Kidney capillary endothelial cell (primary cell): ENCODE measurements at regions not wholly inside any gene's neighbourhood (a gene's known extent, or its start where the extent isn't known, plus 50 kb on each side); places are given as distances from the start of the nearest gene placed in this dataset.
A peak's percentile ranks its signal among the peaks of the same experiment; 100 is the strongest.
"Not testable (repeated sequence)": the region's sequence is repeated elsewhere in the genome, so short reads cannot be mapped to it uniquely, and the experiment has no call there.

Experiments
- DNase-seq: peaks from one replicate; pipeline ENCODE4 v3.0.0-alpha.2; 2018; ENCODE audit warnings: low spot score

- DNase-seq, result no peak
Measured at GRCh38 chr14:58730792-58731464, 93.2 kb downstream of the DACT1 start.

- peak; percentile 97 for DNase-seq
Measured at GRCh38 chr14:58731465-58732293, 93.9 kb downstream of the DACT1 start.

DNA sequence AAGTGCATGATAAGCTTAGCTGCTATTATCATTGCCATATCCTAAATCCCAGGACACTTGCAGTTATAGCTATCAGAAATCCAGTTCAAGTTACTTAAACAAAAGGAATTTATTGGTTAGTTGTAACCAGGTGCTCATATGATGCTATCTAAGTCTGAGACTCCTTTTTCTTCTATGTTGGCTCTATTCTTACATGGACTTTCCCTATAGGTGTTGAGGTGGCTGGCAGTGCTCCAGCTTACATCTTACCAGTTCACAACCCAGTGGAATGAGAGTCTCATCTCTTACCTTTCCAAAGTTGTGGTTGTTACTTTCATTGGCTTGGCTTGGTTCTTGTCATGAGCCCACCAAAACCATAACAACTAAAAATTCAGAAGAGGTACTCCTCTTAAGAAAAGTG, 94.6 kb downstream of the DACT1 start:
- no peak for DNase-seq

- no peak for DNase-seq
Measured at GRCh38 chr14:58733451-58734208, 95.9 kb downstream of the DACT1 start.

DNA sequence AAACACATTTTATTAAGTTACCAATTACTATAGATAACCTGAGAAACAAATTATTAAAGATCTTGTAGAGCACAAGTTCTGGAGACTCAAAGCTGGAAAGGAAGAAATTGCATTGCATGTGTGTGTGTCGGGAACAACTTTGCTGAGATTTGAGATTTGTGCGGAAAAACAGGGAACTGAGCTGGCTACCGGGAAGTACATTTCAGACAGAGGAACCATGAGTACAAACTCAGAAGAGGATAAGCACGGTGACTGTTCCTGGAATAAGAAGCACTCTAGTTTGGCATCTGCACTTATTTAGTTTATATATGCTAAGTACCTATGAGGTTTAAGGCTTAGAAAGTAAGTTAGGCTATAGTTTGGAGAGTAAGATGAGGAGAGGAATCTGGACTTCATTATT, 97.8 kb downstream of the DACT1 start:
- no peak for DNase-seq

GRCh38 chr14:58736606-58737005, 98.8 kb downstream of the DACT1 start:
- DNase-seq, result no peak

DNA sequence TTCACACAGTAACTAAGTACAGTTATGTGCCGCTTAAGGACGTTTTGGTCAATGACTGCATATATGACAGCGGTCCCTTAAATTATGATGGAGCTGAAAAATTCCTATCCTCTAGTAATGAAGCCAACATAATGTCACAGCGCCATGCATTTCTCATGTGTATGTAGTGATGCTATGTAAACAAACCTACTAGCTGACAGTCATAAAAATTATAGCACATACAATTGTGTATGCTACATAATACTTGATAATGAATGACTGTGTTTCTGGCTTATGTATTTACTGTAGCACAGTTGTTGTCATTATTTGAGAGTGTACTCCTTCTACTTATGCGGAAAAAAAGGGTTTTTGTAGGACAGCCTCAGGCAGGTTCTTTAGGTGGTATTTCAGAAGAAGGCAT, 99.7 kb downstream of the DACT1 start:
- DNase-seq, result no peak

DNA sequence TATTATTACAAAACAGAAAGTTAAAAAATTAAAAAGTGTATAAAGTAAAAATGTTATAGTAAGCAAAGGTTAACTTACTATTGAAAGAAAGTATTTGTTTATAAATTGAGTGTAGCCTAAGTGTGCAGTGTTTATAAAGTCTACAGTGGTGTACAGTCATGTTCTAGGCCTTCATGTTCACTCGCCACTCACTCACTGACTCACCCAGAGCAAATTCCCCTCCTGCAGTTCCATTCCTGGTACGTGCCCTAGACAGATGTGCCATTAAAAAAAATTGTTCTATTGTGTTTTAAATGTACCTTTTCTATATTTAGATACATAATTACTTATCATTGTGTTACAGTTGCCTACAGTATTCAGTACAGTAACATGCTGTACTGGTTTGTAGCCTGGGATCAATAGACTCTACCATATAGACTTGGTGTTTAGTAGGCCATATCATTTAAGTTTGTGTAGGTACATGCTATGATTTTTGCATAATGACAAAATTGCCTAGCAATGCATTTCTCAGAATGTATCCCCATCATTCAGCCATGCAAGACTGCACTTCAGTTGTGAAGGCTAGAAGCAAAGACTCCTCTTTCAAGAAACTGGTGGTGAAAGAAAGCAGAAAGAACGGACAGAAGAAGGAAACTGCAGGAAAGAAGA, 100.6 kb downstream of the DACT1 start:
- peak; percentile 84 for DNase-seq

- DNase-seq, result no peak
Measured at GRCh38 chr14:58738876-58739275, 101.1 kb downstream of the DACT1 start.

GRCh38 chr14:58739674-58740073, 101.9 kb downstream of the DACT1 start:
- no peak for DNase-seq

DNA sequence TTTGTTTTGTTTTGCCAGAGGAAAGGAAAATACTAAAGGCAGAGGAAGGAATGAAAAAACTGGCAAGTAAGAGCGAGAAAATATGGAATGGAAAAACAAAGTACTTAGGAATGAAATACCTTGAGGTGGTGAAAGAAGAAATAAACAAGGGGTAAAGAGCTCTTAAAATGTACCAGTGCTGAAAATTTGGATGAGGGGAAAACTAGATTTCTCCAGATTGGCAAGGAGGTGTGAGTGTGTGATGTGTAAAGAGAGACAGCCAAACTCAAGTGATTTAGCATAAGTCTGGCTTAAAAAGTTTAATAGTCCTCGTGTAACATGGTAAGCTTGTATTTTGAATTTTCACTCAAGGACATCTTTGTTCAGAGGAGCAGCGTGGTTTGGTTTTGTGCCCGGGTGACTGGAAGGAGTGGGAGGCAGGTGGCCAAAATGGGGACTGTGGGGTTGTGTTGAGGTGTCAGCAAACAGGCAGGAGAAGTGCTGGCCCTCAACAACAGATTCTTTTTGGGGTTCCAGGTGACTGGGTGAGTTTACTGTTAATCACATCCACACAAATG, 102.7 kb downstream of the DACT1 start:
- no peak for DNase-seq

DNA sequence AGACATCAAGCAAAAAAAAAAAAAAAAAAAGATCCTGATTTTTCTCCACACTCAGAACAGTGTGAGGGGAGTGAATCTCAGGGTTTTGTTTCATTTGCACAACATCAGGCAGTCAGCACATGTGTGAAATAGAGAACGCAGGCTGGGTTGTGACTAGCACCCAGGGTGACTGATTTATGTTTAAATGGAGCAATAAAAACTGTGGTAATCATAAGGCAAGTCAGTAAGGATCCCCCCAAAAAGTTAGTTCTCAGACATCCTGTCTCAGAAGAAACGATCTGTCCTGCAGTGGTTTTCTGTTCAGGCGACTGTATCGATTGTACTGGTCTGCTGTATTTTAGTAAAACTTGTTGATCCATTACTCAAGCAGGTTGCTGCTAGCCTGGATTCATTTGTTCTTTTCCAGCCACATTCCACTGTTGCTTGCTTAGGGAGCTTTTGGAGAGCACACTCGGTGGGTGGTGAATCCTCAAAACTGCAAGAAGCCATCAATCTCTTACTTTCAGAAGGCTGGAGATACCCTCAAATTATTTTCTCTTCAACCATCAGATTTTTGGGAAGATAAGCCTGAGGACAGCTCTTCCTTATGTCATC, 107.1 kb downstream of the DACT1 start:
- DNase-seq, result no peak

GRCh38 chr14:58746261-58746660, 108.5 kb downstream of the DACT1 start:
- peak; percentile 82 for DNase-seq

GRCh38 chr14:58746701-58747100, 108.9 kb downstream of the DACT1 start:
- DNase-seq, result no peak

DNA sequence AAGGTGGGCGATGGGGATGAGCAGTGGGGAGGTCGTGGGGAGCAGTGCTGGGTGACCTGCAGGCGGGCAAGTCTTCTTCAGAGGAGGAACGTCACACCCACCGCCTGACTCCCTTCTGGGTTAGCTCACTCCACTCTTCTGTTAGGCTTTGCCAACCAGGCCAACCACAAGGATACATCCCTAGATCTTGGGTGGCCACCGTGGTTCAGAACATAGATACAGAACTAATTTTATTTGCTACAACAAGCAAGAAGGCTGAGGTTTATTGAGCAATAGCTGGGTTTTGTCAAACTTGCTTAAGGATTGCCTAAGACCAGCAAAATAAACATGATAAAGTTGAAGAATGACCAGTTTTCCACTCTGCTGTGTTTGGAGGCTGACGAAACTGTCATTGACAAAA, 109.4 kb downstream of the DACT1 start:
- DNase-seq, result no peak

DNA sequence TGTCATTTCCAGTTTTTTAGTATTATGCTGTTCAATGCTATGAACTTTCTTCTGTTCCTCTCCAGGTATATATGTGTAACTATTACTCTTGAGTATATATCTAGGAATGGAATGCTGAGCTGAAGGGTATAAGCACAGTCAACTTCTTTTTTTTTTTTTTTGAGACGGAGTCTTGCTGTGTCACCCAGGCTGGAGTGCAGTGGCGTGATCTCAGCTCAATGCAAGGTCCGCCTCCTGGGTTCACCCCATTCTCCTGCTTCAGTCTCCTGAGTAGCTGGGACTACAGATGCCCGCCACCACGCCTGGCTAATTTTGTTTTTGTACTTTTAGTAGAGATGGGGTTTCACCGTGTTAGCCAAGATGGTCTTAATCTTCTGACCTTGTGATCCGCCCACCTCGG, 110.5 kb downstream of the DACT1 start:
- DNase-seq, result not testable (repeated sequence)

DNA sequence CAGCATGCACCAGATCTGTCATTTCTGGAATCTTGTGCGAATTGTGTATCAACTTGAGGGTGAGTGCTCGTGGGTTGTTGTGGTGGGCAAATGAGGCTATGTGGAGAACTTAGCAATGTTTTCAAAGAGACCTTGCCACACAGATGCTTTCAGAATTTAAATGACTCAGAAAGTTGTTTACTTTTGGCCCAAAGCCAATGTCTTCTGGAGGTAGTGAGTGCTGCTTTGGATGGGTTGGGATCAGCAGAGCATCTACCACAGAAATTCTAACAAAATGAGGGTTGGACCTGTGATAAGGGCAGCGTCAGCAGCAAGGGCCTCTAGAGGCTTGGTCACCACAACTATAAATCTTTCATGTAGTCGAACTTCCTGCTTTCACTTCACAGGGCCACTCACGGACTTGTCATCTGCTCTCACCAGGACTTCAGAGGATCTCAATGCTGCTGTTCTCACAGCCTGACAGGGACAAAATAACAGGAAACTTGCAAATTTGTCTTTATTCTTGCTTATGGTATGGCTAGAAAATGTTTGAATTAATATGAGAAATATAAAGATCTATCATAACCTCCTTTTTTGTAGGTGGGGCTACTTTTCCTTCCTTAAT, 111.4 kb downstream of the DACT1 start:
- peak; percentile 88 for DNase-seq

DNA sequence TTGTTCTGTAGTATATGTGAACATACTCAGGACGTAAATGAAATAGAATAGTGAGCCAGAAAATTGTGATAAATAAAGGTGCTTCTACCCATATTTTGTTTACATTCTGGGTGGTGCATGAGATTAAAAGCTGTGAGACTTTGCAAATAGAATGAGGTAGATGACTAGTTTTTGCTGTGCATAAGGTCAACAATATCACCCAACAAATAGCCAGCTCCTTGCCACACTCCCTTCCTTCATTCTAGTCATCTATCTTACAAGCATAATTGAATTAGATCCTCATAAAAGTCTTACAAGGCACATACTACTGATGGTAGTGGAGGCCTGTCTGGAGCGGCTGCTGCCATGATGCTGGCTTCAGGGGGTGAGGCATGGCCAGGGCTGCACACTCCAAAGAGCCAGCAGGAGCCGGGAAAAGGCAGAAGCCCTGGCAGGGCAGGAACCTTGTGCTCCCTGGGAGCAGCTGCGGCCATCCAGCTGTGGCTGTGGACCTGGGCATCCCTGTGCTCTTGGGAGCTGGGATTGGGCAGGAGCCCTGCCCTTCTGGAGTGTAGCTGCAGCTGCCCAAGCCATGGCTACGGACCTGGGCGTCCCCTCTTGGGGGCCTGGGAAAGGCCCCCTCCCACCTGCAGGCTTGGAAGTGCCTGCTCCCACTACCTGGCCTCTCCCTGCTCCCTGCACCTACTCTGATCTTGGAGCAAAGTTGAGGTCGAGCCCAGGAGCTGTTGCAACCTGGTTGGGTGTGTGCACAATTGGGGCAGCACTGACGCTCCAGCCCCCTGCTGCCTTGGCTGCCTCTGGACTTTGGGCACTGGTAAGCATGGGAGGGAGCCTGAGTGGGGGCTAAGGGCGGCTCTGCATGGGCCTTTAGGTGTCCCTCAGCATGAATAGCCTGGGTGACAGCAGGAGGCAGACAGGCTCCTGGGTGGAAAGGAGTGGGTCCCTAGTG, 112.8 kb downstream of the DACT1 start:
- no peak for DNase-seq

DNA sequence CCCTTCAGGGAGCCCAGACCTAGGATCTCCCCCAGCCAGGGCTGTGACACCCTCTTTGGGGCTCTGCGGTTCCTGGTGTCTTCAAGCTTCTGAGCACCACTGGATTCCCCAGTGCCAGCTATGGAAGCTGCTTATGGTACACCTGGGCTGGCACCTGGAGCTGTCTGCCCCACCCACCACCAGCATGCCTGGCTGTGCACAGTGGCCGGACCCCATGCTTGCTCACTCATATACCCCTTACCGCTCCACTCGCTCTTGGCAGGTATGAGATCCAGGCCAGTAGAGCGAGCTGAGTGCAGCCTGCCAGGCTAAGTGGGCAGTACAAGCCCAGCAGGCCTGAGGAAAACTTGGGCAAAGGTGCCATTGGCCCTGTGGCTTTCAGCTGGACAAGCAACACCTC, 114.0 kb downstream of the DACT1 start:
- DNase-seq, result no peak

DNA sequence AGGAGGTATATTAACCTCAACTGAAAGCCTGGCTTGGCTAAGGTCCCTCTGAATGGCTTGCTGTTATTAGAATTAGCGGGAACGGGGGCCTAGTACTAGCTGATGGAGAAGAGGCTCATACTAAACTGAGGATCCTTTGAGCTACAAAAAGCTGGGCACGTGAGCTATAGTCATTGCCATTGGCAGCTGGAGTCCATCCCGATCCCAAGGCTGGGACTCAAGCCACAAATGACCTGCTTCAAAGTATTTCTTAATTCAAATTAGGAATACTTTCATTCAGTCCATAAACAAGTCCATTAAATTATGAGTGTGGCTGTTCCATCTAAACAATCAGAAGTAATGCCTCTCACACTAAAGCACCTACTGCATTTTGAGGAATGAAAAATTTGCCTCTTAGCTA, 114.5 kb downstream of the DACT1 start:
- DNase-seq, result no peak
